GM18505 (cell line): ENCODE measurements at regions not wholly inside any gene's neighbourhood (a gene's known extent, or its start where the extent isn't known, plus 50 kb on each side); places are given as distances from the start of the nearest gene placed in this dataset.

Experiments used
- ATAC-seq: cut with Tn5 transposase; IDR thresholded peaks from one replicate; pipeline ENCODE4 v1.9.1; 2021; ENCODE audit not compliant: unreplicated experiment
- POLR2A ChIP-seq: IDR thresholded peaks from 4 replicates; pipeline ENCODE4 v1.6.1; 2011; ENCODE audit warnings: borderline replicate concordance; ENCODE audit not compliant: insufficient read depth, insufficient read length; ENCODE audit errors: extremely low read depth

DNA sequence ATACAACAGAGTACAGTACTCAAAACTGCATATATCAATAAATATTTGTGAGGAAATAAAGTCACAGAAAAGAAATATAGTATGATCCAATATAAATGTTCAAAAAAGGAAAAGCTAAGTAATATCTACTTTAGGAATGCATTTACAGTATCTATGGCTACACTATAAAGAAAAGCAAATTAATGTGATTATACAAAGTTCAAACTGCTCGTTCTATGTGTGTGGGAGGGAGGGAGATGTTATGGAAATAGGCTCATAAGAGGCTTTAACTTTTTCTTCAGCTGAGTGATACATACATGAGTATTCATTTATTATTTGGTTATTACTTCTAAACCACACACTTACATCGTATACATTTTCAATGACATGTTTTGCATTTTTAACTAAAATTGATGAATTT is 377.7 kb upstream of the AGTR1 start:
- ATAC-seq = no peak

DNA sequence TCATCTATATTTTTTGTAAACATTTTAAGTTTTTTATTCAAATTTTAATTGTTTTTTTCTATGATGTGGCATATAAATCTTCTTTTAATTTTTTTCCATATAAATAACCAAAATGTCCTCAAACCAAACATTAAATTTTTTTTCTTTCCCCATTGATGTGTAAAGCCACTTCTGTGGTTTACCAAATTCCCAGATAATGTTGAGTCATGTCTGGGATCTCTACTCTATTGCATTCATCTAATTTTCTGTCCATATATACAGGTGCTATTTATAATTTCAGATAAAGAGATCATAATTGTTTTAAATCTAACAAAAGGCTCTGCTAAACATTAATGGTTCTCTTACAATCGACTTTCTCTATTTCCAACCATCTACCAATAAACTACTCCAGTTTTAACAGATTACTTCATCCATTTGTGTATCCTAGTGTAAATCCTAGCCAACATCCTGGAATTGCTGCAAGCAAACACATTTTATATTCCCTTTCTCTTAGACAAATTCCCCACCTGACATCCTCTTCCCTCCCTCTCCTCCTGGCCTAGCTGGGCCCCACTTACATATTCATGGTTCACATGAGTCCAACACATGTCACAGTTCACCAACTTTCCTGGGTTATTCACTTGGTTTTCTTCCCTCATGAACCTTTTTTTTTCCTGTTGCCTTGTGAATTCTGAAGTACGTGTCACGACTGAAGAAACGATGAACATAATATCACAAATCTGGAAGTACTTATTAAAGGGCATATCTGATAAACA is 368.0 kb upstream of the AGTR1 start:
- no peak for TF ChIP-seq POLR2A
- no peak for ATAC-seq

More for the DNA sequence above, 377.7 kb upstream of the AGTR1 start:
- no peak for TF ChIP-seq POLR2A

DNA sequence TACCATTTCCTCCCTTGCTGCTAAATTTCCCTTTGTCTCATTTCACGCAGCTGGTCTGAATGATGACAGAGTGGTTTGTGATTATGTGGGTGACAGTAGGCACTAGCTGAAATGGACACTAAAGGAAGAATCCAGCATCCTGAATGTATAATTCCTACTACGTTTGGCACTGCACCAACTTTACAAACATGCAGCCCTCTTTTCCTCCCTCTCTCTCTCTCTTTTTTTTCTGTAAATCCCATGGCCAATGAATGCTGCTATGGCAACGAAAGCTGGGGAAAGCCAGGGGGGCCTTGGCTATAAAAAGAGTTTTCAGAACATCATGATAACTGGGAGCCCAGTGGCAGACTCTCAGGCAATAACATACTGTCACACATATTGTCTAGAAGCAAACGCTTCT is 367.2 kb upstream of the AGTR1 start:
- TF ChIP-seq POLR2A = no peak
- no peak for ATAC-seq

- ATAC-seq = peak; percentile 64
- no peak for TF ChIP-seq POLR2A
Observed at GRCh38 chr3:148331081-148331846, 366.4 kb upstream of the AGTR1 start.

- no peak for ATAC-seq
- TF ChIP-seq POLR2A = no peak
Observed at GRCh38 chr3:148332509-148332908, 365.2 kb upstream of the AGTR1 start.

- no peak for ATAC-seq
Observed at GRCh38 chr3:148333091-148333490, 364.6 kb upstream of the AGTR1 start.

GRCh38 chr3:148335612-148336011 is 362.1 kb upstream of the AGTR1 start:
- no peak for ATAC-seq
- TF ChIP-seq POLR2A = no peak

More at GRCh38 chr3:148333091-148333490, 364.6 kb upstream of the AGTR1 start:
- TF ChIP-seq POLR2A = no peak

DNA sequence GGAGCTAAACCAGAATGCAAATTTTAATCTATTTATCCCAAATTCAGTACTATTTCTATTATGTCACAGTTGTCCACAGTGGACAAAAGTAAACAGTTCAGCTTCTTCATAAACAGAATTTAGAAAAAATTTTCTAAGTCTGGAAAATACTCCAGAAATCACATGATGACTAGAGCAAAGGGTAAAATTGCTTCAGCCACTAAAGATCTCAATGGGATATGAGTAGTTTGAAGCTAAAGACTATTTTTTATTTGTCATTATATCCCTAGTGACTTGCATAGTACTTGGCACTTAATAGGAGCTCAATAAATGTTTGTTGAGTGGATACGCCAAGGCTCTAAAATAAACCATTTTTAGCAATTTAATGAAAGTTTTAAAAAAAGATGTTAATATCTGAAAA is 354.3 kb upstream of the AGTR1 start:
- no peak for ATAC-seq
- TF ChIP-seq POLR2A = no peak

DNA sequence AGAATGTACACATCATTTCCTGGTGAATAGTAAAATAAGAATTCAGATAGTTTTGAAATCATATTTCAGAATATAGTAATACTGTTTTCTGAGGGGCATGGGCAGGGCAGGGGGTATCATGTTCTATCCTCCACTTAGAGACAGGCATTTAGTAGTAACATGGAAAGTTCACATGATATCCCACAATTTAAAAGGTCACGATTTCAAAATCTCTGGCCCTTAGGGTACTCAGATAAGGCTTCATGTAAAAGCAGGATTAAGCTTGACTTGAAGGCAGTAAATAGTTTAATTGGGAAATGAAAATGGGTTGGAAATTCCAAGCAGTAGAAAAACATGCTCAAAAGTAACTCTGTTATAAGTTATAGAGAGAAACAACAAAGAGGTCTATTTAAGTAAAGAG is 353.2 kb upstream of the AGTR1 start:
- TF ChIP-seq POLR2A = no peak
- ATAC-seq = no peak

DNA sequence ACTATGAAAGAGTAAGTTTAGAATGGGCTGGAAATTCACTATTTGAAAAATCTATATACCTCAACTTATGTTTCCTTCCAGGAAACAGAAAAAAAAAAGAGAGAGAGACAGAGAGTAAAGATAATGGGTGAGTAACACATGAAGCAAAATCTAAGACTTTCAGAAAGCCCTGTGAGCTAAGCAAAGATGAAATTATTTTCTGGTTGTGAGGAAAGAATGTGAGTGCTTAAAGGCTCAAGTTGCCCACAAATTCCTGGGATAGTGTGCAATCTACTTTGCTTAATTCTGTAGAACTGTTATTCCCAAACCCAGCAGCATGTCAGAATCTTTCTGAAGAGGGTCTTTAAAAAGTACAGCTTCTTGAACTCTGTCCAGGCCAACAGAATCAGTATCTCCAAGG is 337.7 kb upstream of the AGTR1 start:
- no peak for TF ChIP-seq POLR2A
- ATAC-seq = no peak

GRCh38 chr3:148366743-148367410 is 330.8 kb upstream of the AGTR1 start:
- TF ChIP-seq POLR2A = no peak
- ATAC-seq = no peak

- TF ChIP-seq POLR2A = no peak
- ATAC-seq = no peak
Observed at GRCh38 chr3:148367756-148368155, 329.9 kb upstream of the AGTR1 start.

DNA sequence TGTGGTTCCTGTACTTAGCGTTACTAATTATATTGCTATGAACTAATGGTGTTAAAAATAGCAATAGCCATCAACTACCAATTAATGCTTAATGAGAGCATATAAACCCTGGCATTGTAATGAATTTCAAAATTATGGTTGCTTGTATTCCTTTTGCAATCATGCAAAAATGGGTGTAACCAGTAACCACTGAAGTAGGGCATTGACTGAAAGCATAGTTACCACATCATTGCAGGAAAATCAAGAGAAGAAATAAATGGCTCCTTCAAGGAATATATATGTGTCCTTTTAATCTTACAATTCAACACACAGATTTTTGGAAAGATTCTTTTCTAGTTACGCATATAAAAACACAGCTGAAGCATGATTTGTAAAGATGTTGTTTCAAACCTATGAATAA is 328.3 kb upstream of the AGTR1 start:
- TF ChIP-seq POLR2A = no peak
- no peak for ATAC-seq
